Smooth muscle cell (in vitro differentiated cells): ENCODE measurements at regions not wholly inside any gene's neighbourhood (a gene's known extent, or its start where the extent isn't known, plus 50 kb on each side); places are given as distances from the start of the nearest gene placed in this dataset.

Experiments
- DNase-seq: peaks from one replicate; lab custom pipeline; 2025; ENCODE audit not compliant: unreplicated experiment; lab: John Stamatoyannopoulos, UW
- H2AFZ ChIP-seq: fragments of 200-600 bp; sonication (generic); 2 replicates; pipeline ENCODE4 v1.6.0; 2016; ENCODE audit warnings: antibody characterized with exemption, low read depth, mild to moderate bottlenecking
- H3F3A ChIP-seq: fragments of 200-600 bp; sonication (generic); 2 replicates; pipeline ENCODE4 v1.6.0; 2017; ENCODE audit warnings: antibody characterized with exemption, low read depth
- H3K27ac ChIP-seq: fragments of 200-600 bp; sonication (generic); 2 replicates; pipeline ENCODE4 v1.5.1; 2016; ENCODE audit warnings: low read depth, mild to moderate bottlenecking
- H3K27me3 ChIP-seq: fragments of 200-600 bp; sonication (generic); 2 replicates; pipeline ENCODE4 v1.6.1; 2016; ENCODE audit warnings: low read depth, mild to moderate bottlenecking
- H3K36me3 ChIP-seq: fragments of 200-600 bp; sonication (generic); 2 replicates; pipeline ENCODE4 v1.5.1; 2016; ENCODE audit warnings: low read depth
- H3K4me1 ChIP-seq: fragments of 200-600 bp; sonication (generic); 2 replicates; pipeline ENCODE4 v1.5.1; 2016; ENCODE audit warnings: low read depth
- H3K4me2 ChIP-seq: fragments of 200-600 bp; sonication (generic); 2 replicates; pipeline ENCODE4 v1.6.0; 2016; ENCODE audit warnings: mild to moderate bottlenecking
- H3K4me3 ChIP-seq: fragments of 200-600 bp; sonication (generic); 2 replicates; pipeline ENCODE4 v1.5.1; 2016; ENCODE audit warnings: mild to moderate bottlenecking
- H3K79me2 ChIP-seq: fragments of 200-600 bp; sonication (generic); 2 replicates; pipeline ENCODE4 v1.6.0; 2016; ENCODE audit warnings: low read depth, mild to moderate bottlenecking
- H3K9ac ChIP-seq: fragments of 200-600 bp; sonication (generic); 2 replicates; pipeline ENCODE4 v1.6.0; 2016; ENCODE audit warnings: low read depth
- H3K9me3 ChIP-seq: fragments of 200-600 bp; sonication (generic); replicated peaks from 2 replicates; pipeline ENCODE4 v1.5.1; 2016; ENCODE audit warnings: low read depth
- H4K20me1 ChIP-seq: fragments of 200-600 bp; sonication (generic); 2 replicates; pipeline ENCODE4 v1.6.0; 2016; ENCODE audit warnings: low read depth
- WGBS: methylation state at CpG from one replicate; pipeline ENCODE4 v1.1.7; 2016; ENCODE audit warnings: low lambda C conversion rate; 5-methylcytosine and 5-hydroxymethylcytosine counted together
- TF ChIP-seq, protein P1 (sequence below): fragments of 200-600 bp; sonication (generic); IDR thresholded peaks from 2 replicates; pipeline ENCODE4 v1.5.1; 2017; ENCODE audit warnings: borderline replicate concordance, mild to moderate bottlenecking, antibody characterized with exemption; ENCODE audit not compliant: insufficient read depth, poor library complexity, severe bottlenecking

GRCh38 chr6:50995036-50995435 lies 176.4 kb downstream of the TFAP2B start:
- 86% methylated on average over 5 of the region's 5 CpGs for whole genome bisulfite sequencing
- Histone ChIP-seq H3K36me3 (no peaks in the 10 kb centered on the region), H4K20me1 (no peaks in the 10 kb centered on the region), H3K4me2 (no peak overlapping the region), H3K27ac (no peak overlapping the region), H3K27me3 (peaks cover 25% of the 10 kb centered on the region), H3F3A (no peaks in the 10 kb centered on the region), H3K9ac (no peak overlapping the region), H3K79me2 (no peaks in the 10 kb centered on the region), H3K4me1 (no peaks in the 10 kb centered on the region), H3K9me3 (no peaks in the 10 kb centered on the region), H3K4me3 (no peak overlapping the region), H2AFZ (no peak overlapping the region)
- DNase-seq = no peak
- TF ChIP-seq, protein P1, sequence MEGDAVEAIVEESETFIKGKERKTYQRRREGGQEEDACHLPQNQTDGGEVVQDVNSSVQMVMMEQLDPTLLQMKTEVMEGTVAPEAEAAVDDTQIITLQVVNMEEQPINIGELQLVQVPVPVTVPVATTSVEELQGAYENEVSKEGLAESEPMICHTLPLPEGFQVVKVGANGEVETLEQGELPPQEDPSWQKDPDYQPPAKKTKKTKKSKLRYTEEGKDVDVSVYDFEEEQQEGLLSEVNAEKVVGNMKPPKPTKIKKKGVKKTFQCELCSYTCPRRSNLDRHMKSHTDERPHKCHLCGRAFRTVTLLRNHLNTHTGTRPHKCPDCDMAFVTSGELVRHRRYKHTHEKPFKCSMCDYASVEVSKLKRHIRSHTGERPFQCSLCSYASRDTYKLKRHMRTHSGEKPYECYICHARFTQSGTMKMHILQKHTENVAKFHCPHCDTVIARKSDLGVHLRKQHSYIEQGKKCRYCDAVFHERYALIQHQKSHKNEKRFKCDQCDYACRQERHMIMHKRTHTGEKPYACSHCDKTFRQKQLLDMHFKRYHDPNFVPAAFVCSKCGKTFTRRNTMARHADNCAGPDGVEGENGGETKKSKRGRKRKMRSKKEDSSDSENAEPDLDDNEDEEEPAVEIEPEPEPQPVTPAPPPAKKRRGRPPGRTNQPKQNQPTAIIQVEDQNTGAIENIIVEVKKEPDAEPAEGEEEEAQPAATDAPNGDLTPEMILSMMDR = no peak

GRCh38 chr6:50998905-50999304 lies 180.2 kb downstream of the TFAP2B start:
- TF ChIP-seq, protein P1 = no peak
- Histone ChIP-seq H3K4me1 (no peaks in the 10 kb centered on the region), H3K27ac (no peak overlapping the region), H3K4me3 (no peak overlapping the region), H3K27me3 (peaks cover 26% of the 10 kb centered on the region), H2AFZ (no peak overlapping the region), H3K9me3 (no peaks in the 10 kb centered on the region), H4K20me1 (no peaks in the 10 kb centered on the region), H3K4me2 (no peak overlapping the region), H3K9ac (no peak overlapping the region), H3F3A (no peaks in the 10 kb centered on the region), H3K36me3 (no peaks in the 10 kb centered on the region), H3K79me2 (no peaks in the 10 kb centered on the region)
- no peak for DNase-seq
- 94% methylated on average over 1 of the region's 1 CpG for WGBS

GRCh38 chr6:51001399-51001798 lies 182.7 kb downstream of the TFAP2B start:
- Histone ChIP-seq H3K27me3 (peaks cover 26% of the 10 kb centered on the region), H3K79me2 (no peaks in the 10 kb centered on the region), H3K9ac (no peak overlapping the region), H3K4me3 (no peak overlapping the region), H3F3A (no peaks in the 10 kb centered on the region), H3K4me2 (no peak overlapping the region), H2AFZ (no peak overlapping the region), H3K4me1 (no peaks in the 10 kb centered on the region), H3K27ac (no peak overlapping the region), H4K20me1 (no peaks in the 10 kb centered on the region), H3K9me3 (no peaks in the 10 kb centered on the region), H3K36me3 (no peaks in the 10 kb centered on the region)
- TF ChIP-seq, protein P1 = no peak
- WGBS = 85% methylated on average over 1 of the region's 1 CpG
- no peak for DNase-seq

DNA sequence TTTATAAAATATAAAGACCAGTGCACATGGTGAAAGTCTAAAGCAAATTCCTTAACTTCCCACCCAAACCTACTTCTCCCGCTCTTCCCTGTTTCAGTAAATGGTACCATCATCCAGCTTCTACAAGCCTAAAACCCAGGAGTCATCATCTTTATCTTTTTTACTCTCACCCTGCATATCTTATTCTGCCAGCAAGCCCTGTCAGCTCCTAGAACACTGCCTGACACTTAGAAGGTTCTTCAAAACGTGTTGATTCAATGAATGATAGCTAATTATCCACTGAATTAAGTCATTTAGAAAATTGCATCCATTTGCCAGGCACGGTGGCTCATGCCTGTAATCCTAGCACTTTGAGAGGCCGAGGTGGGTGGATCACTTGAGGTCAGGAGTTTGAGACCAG lies 185.7 kb downstream of the TFAP2B start:
- 70% methylated on average over 4 of the region's 4 CpGs for WGBS
- no peak overlapping the region for H3K27ac ChIP-seq

More for the DNA sequence above, 185.7 kb downstream of the TFAP2B start:
- no peak overlapping the region for H3K4me2 ChIP-seq
- no peak overlapping the region for H3K4me3 ChIP-seq
- TF ChIP-seq, protein P1 = no peak
- H3K9ac ChIP-seq = no peak overlapping the region
- H3F3A ChIP-seq = no peaks in the 10 kb centered on the region
- H3K4me1 ChIP-seq = no peaks in the 10 kb centered on the region
- no peaks in the 10 kb centered on the region for H3K79me2 ChIP-seq
- peaks cover 8% of the 10 kb centered on the region for H3K27me3 ChIP-seq
- no peaks in the 10 kb centered on the region for H4K20me1 ChIP-seq
- H2AFZ ChIP-seq = no peak overlapping the region
- DNase-seq = no peak
- no peaks in the 10 kb centered on the region for H3K9me3 ChIP-seq
- H3K36me3 ChIP-seq = no peaks in the 10 kb centered on the region
